MM.1S (cell line): ENCODE measurements at regions not wholly inside any gene's neighbourhood (a gene's known extent, or its start where the extent isn't known, plus 50 kb on each side); places are given as distances from the start of the nearest gene placed in this dataset.
A peak's percentile ranks its signal among the peaks of the same experiment; 100 is the strongest.

ENCODE experiments used
- DNase-seq: peaks from one replicate; pipeline ENCODE4 v3.0.0-alpha.2; 2015
- H2AFZ ChIP-seq: fragments of 300-600 bp; sonication (generic); 2 replicates; pipeline ENCODE4 v1.6.0; 2016; ENCODE audit warnings: antibody characterized with exemption, low read length
- H3F3A ChIP-seq: fragments of 300-600 bp; sonication (generic); 2 replicates; pipeline ENCODE4 v1.6.1; 2016; ENCODE audit warnings: mild to moderate bottlenecking, antibody characterized with exemption, low read length, moderate library complexity, mixed read lengths; ENCODE audit not compliant: insufficient read depth
- H3K27ac ChIP-seq: fragments of 300-600 bp; sonication (generic); 2 replicates; pipeline ENCODE4 v1.5.1; 2016; ENCODE audit warnings: mild to moderate bottlenecking, low read length
- H3K27me3 ChIP-seq: fragments of 300-600 bp; sonication (generic); replicated peaks from 2 replicates; pipeline ENCODE4 v1.6.0; 2016; ENCODE audit warnings: low read length; ENCODE audit not compliant: insufficient read depth
- H3K36me3 ChIP-seq: fragments of 300-600 bp; sonication (generic); replicated peaks from 2 replicates; pipeline ENCODE4 v1.6.1; 2016; ENCODE audit warnings: mild to moderate bottlenecking, low read length, mixed read lengths; ENCODE audit not compliant: insufficient read depth
- H3K4me1 ChIP-seq: fragments of 300-600 bp; sonication (generic); 2 replicates; pipeline ENCODE4 v1.6.1; 2016; ENCODE audit warnings: low read length, mixed read lengths
- H3K4me2 ChIP-seq: fragments of 300-600 bp; sonication (generic); 2 replicates; pipeline ENCODE4 v1.6.0; 2016; ENCODE audit warnings: low read depth, low read length
- H3K4me3 ChIP-seq: fragments of 300-600 bp; sonication (generic); 2 replicates; pipeline ENCODE4 v1.5.1; 2016; ENCODE audit warnings: low read length, mixed read lengths
- H3K79me2 ChIP-seq: fragments of 300-600 bp; sonication (generic); 2 replicates; pipeline ENCODE4 v1.6.1; 2016; ENCODE audit warnings: mixed run types, low read length, mixed read lengths
- H3K9ac ChIP-seq: fragments of 300-600 bp; sonication (generic); 2 replicates; pipeline ENCODE4 v1.6.1; 2016; ENCODE audit warnings: low read length, mixed read lengths
- H3K9me2 ChIP-seq: fragments of 300-600 bp; sonication (generic); replicated peaks from 2 replicates; pipeline ENCODE4 v1.6.1; 2016; ENCODE audit warnings: mild to moderate bottlenecking, low read length, mixed read lengths; ENCODE audit not compliant: insufficient read depth
- H3K9me3 ChIP-seq: fragments of 300-600 bp; sonication (generic); replicated peaks from 2 replicates; pipeline ENCODE4 v1.6.1; 2016; ENCODE audit warnings: mild to moderate bottlenecking, low read length, mixed read lengths; ENCODE audit not compliant: insufficient read depth
- H4K20me1 ChIP-seq: fragments of 300-600 bp; sonication (generic); 2 replicates; pipeline ENCODE4 v1.6.1; 2016; ENCODE audit warnings: mild to moderate bottlenecking, low read length, moderate library complexity, mixed read lengths; ENCODE audit not compliant: insufficient read depth
- CTCF ChIP-seq: fragments of 300-600 bp; sonication (generic); IDR thresholded peaks from 2 replicates; pipeline ENCODE4 v1.5.1; 2016; ENCODE audit warnings: antibody characterized with exemption, low read length, mixed read lengths
- EZH2 ChIP-seq: fragments of 300-600 bp; sonication (generic); optimal IDR thresholded peaks from 2 replicates; pipeline ENCODE3; 2017; ENCODE audit warnings: low read depth, mild to moderate bottlenecking, antibody characterized with exemption, low read length, mixed read lengths
- EZH2phosphoT487 ChIP-seq: fragments of 300-600 bp; sonication (generic); IDR thresholded peaks from 2 replicates; pipeline ENCODE4 v1.6.1; 2018; ENCODE audit warnings: antibody characterized with exemption, low read length

GRCh38 chr18:25923193-25923592 is 167.2 kb downstream of the SS18 start:
- Histone ChIP-seq H3K9me3 (no peaks in the 10 kb centered on the region), H3K9ac (no peak overlapping the region), H3K79me2 (no peaks in the 10 kb centered on the region), H3K27ac (no peak overlapping the region), H3F3A (peaks cover 9% of the 10 kb centered on the region; the same call in 1 of the 2 replicates), H3K4me2 (no peak overlapping the region), H3K27me3 (no peaks in the 10 kb centered on the region), H2AFZ (no peak overlapping the region), H3K36me3 (no peaks in the 10 kb centered on the region), H4K20me1 (no peaks in the 10 kb centered on the region), H3K9me2 (no peaks in the 10 kb centered on the region), H3K4me3 (no peak overlapping the region), H3K4me1 (peaks cover 9% of the 10 kb centered on the region)
- TF ChIP-seq EZH2 (no peak), CTCF (no peak), EZH2phosphoT487 (no peak)
- no peak for DNase-seq

- no peaks in the 10 kb centered on the region for H3K9me2 ChIP-seq
- no peaks in the 10 kb centered on the region for H3K4me1 ChIP-seq
- H3K9ac ChIP-seq = no peak overlapping the region
- no peaks in the 10 kb centered on the region for H3K36me3 ChIP-seq
- no peaks in the 10 kb centered on the region for H3K79me2 ChIP-seq
- no peaks in the 10 kb centered on the region for H3F3A ChIP-seq
- peak overlapping the region; percentile 87 for H2AFZ ChIP-seq
- peak overlapping the region; percentile 56 for H3K4me2 ChIP-seq
- H3K4me3 ChIP-seq = peak overlapping the region; percentile 16; the same call in 1 of the 2 replicates
- H4K20me1 ChIP-seq = no peaks in the 10 kb centered on the region
- no peaks in the 10 kb centered on the region for H3K27me3 ChIP-seq
- no peak overlapping the region for H3K27ac ChIP-seq
- peak; percentile 67 for DNase-seq
- H3K9me3 ChIP-seq = no peaks in the 10 kb centered on the region
- TF ChIP-seq EZH2phosphoT487 = no peak
- peak; percentile 87 for TF ChIP-seq CTCF
These were observed 168.6 kb downstream of the SS18 start for GRCh38 chr18:25921677-25922421.

- Histone ChIP-seq H3K4me2 (no peak overlapping the region), H3K4me1 (no peaks in the 10 kb centered on the region), H2AFZ (no peak overlapping the region), H3K9me2 (no peaks in the 10 kb centered on the region), H4K20me1 (no peaks in the 10 kb centered on the region), H3K9ac (no peak overlapping the region), H3K79me2 (no peaks in the 10 kb centered on the region), H3K27me3 (no peaks in the 10 kb centered on the region), H3K9me3 (no peaks in the 10 kb centered on the region), H3K36me3 (no peaks in the 10 kb centered on the region), H3K4me3 (no peak overlapping the region), H3K27ac (no peak overlapping the region), H3F3A (no peaks in the 10 kb centered on the region)
- TF ChIP-seq EZH2 (no peak), CTCF (peak; percentile 36), EZH2phosphoT487 (no peak)
- DNase-seq = no peak
These were observed 174.5 kb downstream of the SS18 start for GRCh38 chr18:25915907-25916306.
